GM06990 (cell line): ENCODE measurements at regions not wholly inside any gene's neighbourhood (a gene's known extent, or its start where the extent isn't known, plus 50 kb on each side); places are given as distances from the start of the nearest gene placed in this dataset.

ENCODE experiments used
- DNase-seq: peaks from one replicate; pipeline ENCODE4 v3.0.0-alpha.2; 2011; ENCODE audit not compliant: insufficient read length; ENCODE audit errors: extremely low read depth
- H3K27me3 ChIP-seq: replicated peaks from 2 replicates; pipeline ENCODE4 v1.6.0; 2011; ENCODE audit warnings: low read length; ENCODE audit not compliant: control insufficient read depth, insufficient read depth
- H3K36me3 ChIP-seq: 2 replicates; pipeline ENCODE4 v1.5.1; 2011; ENCODE audit warnings: low read length; ENCODE audit not compliant: control insufficient read depth, insufficient read depth
- H3K4me3 ChIP-seq: replicated peaks from 2 replicates; pipeline ENCODE4 v1.5.1; 2011; ENCODE audit warnings: low read depth, mild to moderate bottlenecking, control low read depth, low read length
- CTCF ChIP-seq: IDR thresholded peaks from 2 replicates; pipeline ENCODE4 v1.5.1; 2011; ENCODE audit warnings: low read length, control low read depth, mild to moderate bottlenecking, inconsistent platforms; ENCODE audit not compliant: insufficient read depth, poor library complexity, severe bottlenecking

DNA sequence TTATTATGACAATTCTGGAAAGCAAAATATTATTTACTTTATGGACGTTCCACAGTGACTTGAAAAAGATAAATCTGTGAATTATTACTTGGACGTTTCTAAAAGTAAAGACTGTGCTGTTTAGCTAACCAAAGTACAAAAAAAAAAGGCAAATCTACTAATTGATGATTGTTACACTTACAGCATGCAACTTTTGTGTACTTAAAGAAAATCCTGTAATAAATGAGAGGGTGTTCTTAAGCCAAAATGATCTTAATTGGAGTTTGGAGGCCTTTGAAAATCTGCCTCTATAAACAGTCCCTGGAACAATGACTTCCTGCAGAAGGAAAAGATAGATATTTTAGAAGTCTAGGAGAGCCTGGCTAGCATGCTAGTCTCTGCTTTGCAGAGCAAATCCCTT is 434.0 kb upstream of the SYT1 start:
- DNase-seq = no peak
- Histone ChIP-seq H3K4me3 (no peak overlapping the region), H3K27me3 (no peaks in the 10 kb centered on the region), H3K36me3 (no peaks in the 10 kb centered on the region)
- TF ChIP-seq CTCF = no peak

- no peak for DNase-seq
- Histone ChIP-seq H3K36me3 (no peaks in the 10 kb centered on the region), H3K27me3 (no peaks in the 10 kb centered on the region), H3K4me3 (no peak overlapping the region)
- no peak for TF ChIP-seq CTCF
Observed at GRCh38 chr12:78431931-78432330, 432.6 kb upstream of the SYT1 start.

- Histone ChIP-seq H3K4me3 (no peak overlapping the region), H3K27me3 (no peaks in the 10 kb centered on the region), H3K36me3 (no peaks in the 10 kb centered on the region)
- TF ChIP-seq CTCF = no peak
- no peak for DNase-seq
Observed at GRCh38 chr12:78439666-78440065, 424.9 kb upstream of the SYT1 start.

GRCh38 chr12:78441737-78442453 is 422.7 kb upstream of the SYT1 start:
- H3K36me3 ChIP-seq = no peaks in the 10 kb centered on the region
- TF ChIP-seq CTCF = no peak
- H3K4me3 ChIP-seq = no peak overlapping the region
- H3K27me3 ChIP-seq = no peaks in the 10 kb centered on the region
- DNase-seq = no peak

- H3K4me3 ChIP-seq = no peak overlapping the region
- DNase-seq = no peak
- H3K36me3 ChIP-seq = no peaks in the 10 kb centered on the region
- TF ChIP-seq CTCF = no peak
- H3K27me3 ChIP-seq = no peaks in the 10 kb centered on the region
Observed at GRCh38 chr12:78442454-78442801, 422.1 kb upstream of the SYT1 start.

- TF ChIP-seq CTCF = no peak
- DNase-seq = no peak
- H3K4me3 ChIP-seq = no peak overlapping the region
- H3K27me3 ChIP-seq = no peaks in the 10 kb centered on the region
- no peaks in the 10 kb centered on the region for H3K36me3 ChIP-seq
Observed at GRCh38 chr12:78446555-78446954, 418.0 kb upstream of the SYT1 start.
